ENCODE measurements at regions not wholly inside any gene's neighbourhood (a gene's known extent, or its start where the extent isn't known, plus 50 kb on each side); places are given as distances from the start of the nearest gene placed in this dataset.

GRCh38 chr12:24482882-24483604 lies 465.9 kb downstream of the BCAT1 start:
- DNase-seq = no peak
- 62 to 74% methylated on average over 3 of the region's 3 CpGs for WGBS, 2 donors
- intact Hi-C loops (cut with DNase I) = no loop called here
- no peak for TF ChIP-seq POLR2A (IDR thresholded peaks at IDR 0.05)
- TF ChIP-seq, protein P1, sequence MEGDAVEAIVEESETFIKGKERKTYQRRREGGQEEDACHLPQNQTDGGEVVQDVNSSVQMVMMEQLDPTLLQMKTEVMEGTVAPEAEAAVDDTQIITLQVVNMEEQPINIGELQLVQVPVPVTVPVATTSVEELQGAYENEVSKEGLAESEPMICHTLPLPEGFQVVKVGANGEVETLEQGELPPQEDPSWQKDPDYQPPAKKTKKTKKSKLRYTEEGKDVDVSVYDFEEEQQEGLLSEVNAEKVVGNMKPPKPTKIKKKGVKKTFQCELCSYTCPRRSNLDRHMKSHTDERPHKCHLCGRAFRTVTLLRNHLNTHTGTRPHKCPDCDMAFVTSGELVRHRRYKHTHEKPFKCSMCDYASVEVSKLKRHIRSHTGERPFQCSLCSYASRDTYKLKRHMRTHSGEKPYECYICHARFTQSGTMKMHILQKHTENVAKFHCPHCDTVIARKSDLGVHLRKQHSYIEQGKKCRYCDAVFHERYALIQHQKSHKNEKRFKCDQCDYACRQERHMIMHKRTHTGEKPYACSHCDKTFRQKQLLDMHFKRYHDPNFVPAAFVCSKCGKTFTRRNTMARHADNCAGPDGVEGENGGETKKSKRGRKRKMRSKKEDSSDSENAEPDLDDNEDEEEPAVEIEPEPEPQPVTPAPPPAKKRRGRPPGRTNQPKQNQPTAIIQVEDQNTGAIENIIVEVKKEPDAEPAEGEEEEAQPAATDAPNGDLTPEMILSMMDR (IDR thresholded peaks at IDR 0.05) = no peak
- Histone ChIP-seq H3K4me1 (peaks cover 0 to 8% (median 0%) of the 10 kb centered on the region in 3 donors), H3K4me3 (no peak overlapping the region), H3K27ac (no peak overlapping the region), H3K9me3 (no peaks in the 10 kb centered on the region), H3K36me3 (no peaks in the 10 kb centered on the region), H3K27me3 (peaks cover 0 to 20% (median 2%) of the 10 kb centered on the region in 4 donors)

DNA sequence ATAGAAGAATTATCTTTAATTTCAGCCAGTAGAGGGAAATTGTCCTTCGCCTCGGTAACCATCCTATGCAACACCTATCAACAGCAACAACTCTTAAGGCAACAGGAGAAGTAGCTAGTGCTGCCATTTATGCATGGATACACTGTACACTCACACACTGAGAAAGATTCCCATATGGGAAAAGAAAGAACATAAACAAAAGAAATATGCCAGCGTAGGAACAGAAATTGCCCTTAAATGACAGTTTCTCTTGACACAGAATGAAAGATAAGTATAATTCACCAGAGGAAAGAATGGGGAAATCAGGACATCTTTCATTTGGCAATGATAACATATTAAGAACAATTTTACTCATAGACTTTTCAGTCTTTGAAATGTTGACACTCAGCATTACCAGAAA lies 466.9 kb downstream of the BCAT1 start:
- no peak overlapping the region for H3K27ac ChIP-seq
- intact Hi-C loops (cut with DNase I) = no loop called here
- H3K36me3 ChIP-seq = no peaks in the 10 kb centered on the region
- H3K4me3 ChIP-seq = no peak overlapping the region
- DNase-seq = no peak
- no peak for TF ChIP-seq POLR2A (IDR thresholded peaks at IDR 0.05)
- TF ChIP-seq, protein P1 (IDR thresholded peaks at IDR 0.05) = no peak
- no peaks in the 10 kb centered on the region for H3K9me3 ChIP-seq
- WGBS, 2 donors = 87 to 94% methylated on average over 3 of the region's 3 CpGs
- H3K27me3 ChIP-seq = peaks cover 0 to 20% (median 2%) of the 10 kb centered on the region in 4 donors
- H3K4me1 ChIP-seq = no peaks in the 10 kb centered on the region

GRCh38 chr12:24480766-24481449 lies 468.0 kb downstream of the BCAT1 start:
- 69 to 75% methylated on average over 5 of the region's 5 CpGs for WGBS, 2 donors
- Histone ChIP-seq H3K36me3 (no peaks in the 10 kb centered on the region), H3K9me3 (no peaks in the 10 kb centered on the region), H3K27me3 (peaks cover 0 to 28% (median 2%) of the 10 kb centered on the region in 4 donors), H3K27ac (no peak overlapping the region), H3K4me1 (no peaks in the 10 kb centered on the region), H3K4me3 (no peak overlapping the region)
- no peak for DNase-seq
- TF ChIP-seq, protein P1 (IDR thresholded peaks at IDR 0.05) = no peak
- TF ChIP-seq POLR2A (IDR thresholded peaks at IDR 0.05) = no peak
- intact Hi-C loops (cut with DNase I) = no loop called here

GRCh38 chr12:24479131-24479530 lies 469.8 kb downstream of the BCAT1 start:
- Histone ChIP-seq H3K27me3 (peaks cover 0 to 43% (median 2%) of the 10 kb centered on the region in 4 donors), H3K4me3 (no peak overlapping the region), H3K4me1 (no peaks in the 10 kb centered on the region), H3K9me3 (no peaks in the 10 kb centered on the region), H3K36me3 (no peaks in the 10 kb centered on the region), H3K27ac (no peak overlapping the region)
- DNase-seq = no peak
- WGBS, 2 donors = 86% methylated on average over 5 of the region's 5 CpGs
- TF ChIP-seq, protein P1 (IDR thresholded peaks at IDR 0.05) = no peak
- TF ChIP-seq POLR2A (IDR thresholded peaks at IDR 0.05) = no peak
- intact Hi-C loops (cut with DNase I) = no loop called here

DNA sequence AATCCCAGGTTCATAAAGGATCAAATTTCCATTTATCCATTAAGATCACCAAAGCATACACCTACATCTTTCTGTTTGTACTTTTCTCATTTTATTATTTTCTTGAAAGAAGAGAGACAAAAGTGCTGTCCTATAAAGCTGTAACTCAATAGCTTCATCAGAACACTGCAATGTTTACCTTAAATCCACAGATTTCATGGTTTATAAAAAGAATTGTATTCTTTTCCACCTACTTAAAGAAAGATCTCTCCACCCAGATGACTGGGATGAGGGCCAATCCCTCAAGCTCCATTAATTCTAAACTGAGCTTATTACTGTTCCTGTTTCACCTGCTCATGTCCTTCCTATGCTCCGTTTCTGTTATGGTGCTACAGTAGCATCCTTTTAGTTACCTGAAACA lies 470.6 kb downstream of the BCAT1 start:
- H3K9me3 ChIP-seq = no peaks in the 10 kb centered on the region
- H3K4me3 ChIP-seq = no peak overlapping the region
- DNase-seq = no peak
- intact Hi-C loops (cut with DNase I) = no loop called here
- H3K27ac ChIP-seq = no peak overlapping the region
- WGBS, 2 donors = 35 to 50% methylated on average over 1 of the region's 1 CpG
- no peaks in the 10 kb centered on the region for H3K36me3 ChIP-seq
- H3K27me3 ChIP-seq = peaks cover 0 to 44% (median 2%) of the 10 kb centered on the region in 4 donors
- TF ChIP-seq, protein P1 (IDR thresholded peaks at IDR 0.05) = no peak
- TF ChIP-seq POLR2A (IDR thresholded peaks at IDR 0.05) = no peak
- H3K4me1 ChIP-seq = no peaks in the 10 kb centered on the region
